CD8-positive, alpha-beta memory T cell (primary cell): ENCODE measurements at regions not wholly inside any gene's neighbourhood (a gene's known extent, or its start where the extent isn't known, plus 50 kb on each side); places are given as distances from the start of the nearest gene placed in this dataset.

Source experiments
- CTCF ChIA-PET: fragments of 350-600 bp; sonication (Branson Sonifier 250); formaldehyde crosslinking; loops from one replicate; lab custom pipeline; 2021; ENCODE audit warnings: antibody characterized with exemption; lab: Charles Lee
- POLR2A ChIA-PET: fragments of 350-600 bp; sonication (Branson Sonifier 250); formaldehyde crosslinking; loops from one replicate; lab custom pipeline; 2021; ENCODE audit warnings: antibody characterized with exemption; lab: Charles Lee
- DNase-seq, 5 donors: peaks; one replicate each; pipeline versions ENCODE4 v3.0.0 to v3.0.0-alpha.2; 2020 to 2022; ENCODE audit warnings: mixed read lengths in 1 of 5
- H3K27ac ChIP-seq: one replicate; pipeline ENCODE4 v1.7.0; 2013; ENCODE audit warnings: low read depth, mild to moderate bottlenecking, low read length, moderate library complexity
- H3K27me3 ChIP-seq: 2 replicates; pipeline ENCODE4 v1.7.0; 2013; ENCODE audit warnings: low read length, mild to moderate bottlenecking; ENCODE audit not compliant: insufficient read depth, poor library complexity, severe bottlenecking
- H3K36me3 ChIP-seq: 2 replicates; pipeline ENCODE4 v1.7.0; 2013; ENCODE audit warnings: mild to moderate bottlenecking, low read length, moderate library complexity; ENCODE audit not compliant: insufficient read depth
- H3K4me1 ChIP-seq: 2 replicates; pipeline ENCODE4 v1.7.0; 2013; ENCODE audit warnings: mild to moderate bottlenecking, low read length, moderate library complexity; ENCODE audit not compliant: insufficient read depth
- H3K4me3 ChIP-seq: 2 replicates; pipeline ENCODE4 v1.7.0; 2013; ENCODE audit warnings: mild to moderate bottlenecking, low read length
- H3K9me3 ChIP-seq: 2 replicates; pipeline ENCODE4 v1.7.0; 2013; ENCODE audit warnings: mild to moderate bottlenecking, low read length
- H3K27ac Mint-ChIP-seq, 8 donors: one replicate each; pipeline ENCODE4 v1.8.0; 2020 to 2021; ENCODE audit warnings: mixed read lengths in 8 of 8, mild to moderate bottlenecking in 6 of 8, inconsistent platforms in 3 of 8, moderate library complexity in 3 of 8
- H3K27me3 Mint-ChIP-seq, 2 donors: one replicate each; pipeline ENCODE4 v1.8.0; 2020 to 2021; ENCODE audit warnings: mixed read lengths in 2 of 2, mild to moderate bottlenecking in 1 of 2, moderate library complexity in 1 of 2
- H3K36me3 Mint-ChIP-seq, 3 donors: one replicate each; pipeline ENCODE4 v1.8.0; 2020 to 2021; ENCODE audit warnings: mixed read lengths in 3 of 3, inconsistent platforms in 1 of 3, mild to moderate bottlenecking in 1 of 3
- H3K4me1 Mint-ChIP-seq, 3 donors: one replicate each; pipeline ENCODE4 v1.8.0; 2020 to 2021; ENCODE audit warnings: mixed read lengths in 3 of 3, inconsistent platforms in 1 of 3, mild to moderate bottlenecking in 1 of 3
- H3K4me3 Mint-ChIP-seq, 7 donors: one replicate each; pipeline ENCODE4 v1.8.0; 2020 to 2021; ENCODE audit warnings: mixed read lengths in 7 of 7, mild to moderate bottlenecking in 6 of 7, moderate library complexity in 4 of 7, inconsistent platforms in 2 of 7
- H3K9me3 Mint-ChIP-seq, 5 donors: one replicate each; pipeline ENCODE4 v1.8.0; 2020 to 2022; ENCODE audit warnings: mixed read lengths in 5 of 5, mild to moderate bottlenecking in 3 of 5, moderate library complexity in 2 of 5, inconsistent platforms in 1 of 5

DNA sequence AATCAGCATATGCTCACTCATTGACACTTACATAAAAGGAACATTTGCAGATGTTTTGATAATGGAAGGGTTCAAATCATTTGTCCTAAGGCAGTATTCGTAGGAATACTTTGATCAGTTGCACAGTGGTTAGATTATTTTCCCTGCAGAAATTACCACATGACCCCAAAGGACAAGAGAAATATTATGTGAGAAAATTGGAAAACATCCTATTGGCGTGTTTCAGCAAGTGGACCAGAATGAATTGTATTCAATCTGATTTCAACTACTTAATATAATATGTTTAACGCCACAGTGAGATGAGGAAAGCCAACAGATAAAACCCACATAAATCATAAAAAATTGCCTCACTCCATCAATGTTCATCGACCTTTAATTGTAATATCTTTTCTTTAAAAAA lies 195.0 kb upstream of the MDFIC2 start:
- Histone ChIP-seq H3K36me3 (no peaks in the 10 kb centered on the region), H3K4me1 (no peaks in the 10 kb centered on the region), H3K4me3 (no peak overlapping the region), H3K9me3 (no peaks in the 10 kb centered on the region), H3K27ac (no peak overlapping the region), H3K27me3 (no peaks in the 10 kb centered on the region)
- no peak overlapping the region for H3K4me3 Mint-ChIP-seq
- no peak for DNase-seq
- no peaks in the 10 kb centered on the region for H3K36me3 Mint-ChIP-seq
- H3K27me3 Mint-ChIP-seq, result peaks cover 0 to 8% of the 10 kb centered on the region in 2 donors
- no peaks in the 10 kb centered on the region for H3K9me3 Mint-ChIP-seq
- POLR2A ChIA-PET, result no interaction called here
- H3K27ac Mint-ChIP-seq, result no peak overlapping the region
- H3K4me1 Mint-ChIP-seq, result no peaks in the 10 kb centered on the region
- CTCF ChIA-PET, result no interaction called here

DNA sequence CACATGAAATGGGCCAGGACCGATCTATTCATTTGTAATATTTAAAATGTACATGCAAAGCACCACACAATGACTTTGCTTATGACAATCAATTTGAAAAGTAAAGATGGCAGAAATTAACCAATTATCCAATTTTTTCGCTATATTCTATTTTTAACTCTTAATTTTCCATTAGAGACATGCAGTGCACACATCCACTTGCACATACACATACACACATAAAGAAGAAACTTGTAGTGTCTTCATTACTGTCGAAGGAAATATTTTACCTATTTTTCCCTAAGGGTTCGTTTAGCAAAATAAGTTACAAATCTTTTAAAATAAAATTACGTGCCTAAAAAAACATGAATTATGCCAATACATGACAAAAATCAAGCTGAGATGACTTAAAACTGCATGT lies 194.3 kb upstream of the MDFIC2 start:
- no peak for DNase-seq
- ChIA-PET CTCF (no interaction called here), POLR2A (no interaction called here)
- Mint-ChIP-seq H3K27me3 (peaks cover 4 to 8% of the 10 kb centered on the region in 2 donors), H3K4me3 (no peak overlapping the region), H3K36me3 (no peaks in the 10 kb centered on the region), H3K9me3 (peaks cover 0 to 1% (median 0%) of the 10 kb centered on the region in 5 donors), H3K4me1 (no peaks in the 10 kb centered on the region), H3K27ac (no peak overlapping the region)
- Histone ChIP-seq H3K27ac (no peak overlapping the region), H3K9me3 (no peaks in the 10 kb centered on the region), H3K4me1 (no peaks in the 10 kb centered on the region), H3K36me3 (no peaks in the 10 kb centered on the region), H3K27me3 (no peaks in the 10 kb centered on the region), H3K4me3 (no peak overlapping the region)

DNA sequence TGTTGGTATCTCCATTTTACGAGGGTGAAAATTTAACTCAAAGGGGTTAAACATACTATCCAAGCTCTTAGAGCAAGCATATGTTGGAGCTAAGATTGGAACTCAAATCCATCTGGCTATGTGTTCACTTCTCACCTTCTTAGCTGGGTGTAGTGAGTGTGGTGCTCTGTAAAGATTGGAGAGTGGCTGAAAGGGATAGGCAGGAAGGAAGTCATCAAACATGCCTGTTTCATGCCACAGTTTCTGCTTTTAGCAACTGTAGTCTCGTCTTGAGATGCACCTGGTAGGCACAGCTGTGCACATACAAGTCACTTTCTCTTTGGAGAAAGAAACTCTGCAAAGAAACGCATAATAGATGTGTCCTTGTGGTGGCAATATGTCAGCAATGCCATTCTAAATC lies 189.1 kb upstream of the MDFIC2 start:
- Histone ChIP-seq H3K27ac (no peak overlapping the region), H3K36me3 (no peaks in the 10 kb centered on the region), H3K4me1 (no peaks in the 10 kb centered on the region), H3K9me3 (no peaks in the 10 kb centered on the region), H3K27me3 (no peaks in the 10 kb centered on the region), H3K4me3 (no peak overlapping the region)
- no peak overlapping the region for H3K4me3 Mint-ChIP-seq
- POLR2A ChIA-PET, result no interaction called here
- no peak for DNase-seq
- H3K36me3 Mint-ChIP-seq, result no peaks in the 10 kb centered on the region
- CTCF ChIA-PET, result no interaction called here
- H3K27me3 Mint-ChIP-seq, result peaks cover 10 to 17% of the 10 kb centered on the region in 2 donors
- no peaks in the 10 kb centered on the region for H3K4me1 Mint-ChIP-seq
- H3K27ac Mint-ChIP-seq, result no peak overlapping the region
- peaks cover 0 to 1% (median 0%) of the 10 kb centered on the region in 5 donors for H3K9me3 Mint-ChIP-seq

DNA sequence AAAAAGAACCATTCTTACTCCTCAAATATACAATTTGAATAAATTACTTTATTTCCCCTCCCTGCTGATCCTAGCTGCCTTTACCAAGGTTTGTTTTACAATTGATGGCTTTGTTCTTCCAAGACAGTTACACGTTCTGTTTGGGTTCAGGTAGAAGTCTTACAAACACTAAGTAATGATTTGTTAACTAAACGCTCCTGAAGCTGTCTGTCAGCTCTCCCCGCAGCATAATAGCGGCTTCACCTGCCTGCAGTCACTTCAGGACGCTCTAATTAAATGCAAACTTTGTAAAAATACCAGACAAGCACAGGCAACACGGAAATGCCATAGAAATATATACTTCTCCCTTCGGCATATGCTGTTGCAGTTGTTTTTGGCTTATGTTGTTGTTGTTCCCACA lies 176.4 kb upstream of the MDFIC2 start:
- Mint-ChIP-seq H3K36me3 (peaks cover 0 to 2% (median 0%) of the 10 kb centered on the region in 3 donors), H3K4me1 (no peaks in the 10 kb centered on the region), H3K27ac (no peak overlapping the region), H3K4me3 (no peak overlapping the region), H3K27me3 (peaks cover 0 to 14% of the 10 kb centered on the region in 2 donors), H3K9me3 (peaks cover 0 to 3% (median 0%) of the 10 kb centered on the region in 5 donors)
- no peaks in the 10 kb centered on the region for H3K36me3 ChIP-seq
- DNase-seq, result no peak
- H3K4me1 ChIP-seq, result no peaks in the 10 kb centered on the region
- no peak overlapping the region for H3K27ac ChIP-seq
- no peaks in the 10 kb centered on the region for H3K27me3 ChIP-seq
- ChIA-PET CTCF (no interaction called here), POLR2A (no interaction called here)
- no peak overlapping the region for H3K4me3 ChIP-seq
- no peaks in the 10 kb centered on the region for H3K9me3 ChIP-seq

DNA sequence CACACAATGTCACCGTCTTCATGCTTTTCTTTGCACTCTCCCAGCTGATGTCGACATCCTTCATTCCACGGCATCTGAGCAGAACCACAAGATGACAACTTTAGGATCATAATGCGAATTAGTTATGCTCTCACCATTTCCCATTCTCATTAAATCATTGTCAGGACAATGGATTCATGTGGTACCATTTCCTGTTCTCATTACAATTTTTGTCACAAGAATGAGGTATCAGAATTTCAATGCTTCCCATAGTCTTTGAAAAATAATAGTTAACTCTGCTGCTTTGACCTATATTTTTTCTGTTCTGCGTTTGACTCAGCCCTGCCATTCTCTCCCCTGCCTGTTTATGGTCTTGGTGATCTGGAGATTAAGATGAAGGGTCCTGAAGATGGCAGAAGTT lies 175.7 kb upstream of the MDFIC2 start:
- Histone ChIP-seq H3K4me3 (no peak overlapping the region), H3K4me1 (no peaks in the 10 kb centered on the region), H3K27ac (no peak overlapping the region), H3K27me3 (no peaks in the 10 kb centered on the region), H3K9me3 (no peaks in the 10 kb centered on the region), H3K36me3 (no peaks in the 10 kb centered on the region)
- Mint-ChIP-seq H3K36me3 (peaks cover 0 to 2% (median 0%) of the 10 kb centered on the region in 3 donors), H3K27ac (no peak overlapping the region), H3K9me3 (peaks cover 0 to 3% (median 0%) of the 10 kb centered on the region in 5 donors), H3K4me3 (no peak overlapping the region), H3K27me3 (peaks cover 0 to 13% of the 10 kb centered on the region in 2 donors), H3K4me1 (no peaks in the 10 kb centered on the region)
- ChIA-PET CTCF (no interaction called here), POLR2A (no interaction called here)
- no peak for DNase-seq

DNA sequence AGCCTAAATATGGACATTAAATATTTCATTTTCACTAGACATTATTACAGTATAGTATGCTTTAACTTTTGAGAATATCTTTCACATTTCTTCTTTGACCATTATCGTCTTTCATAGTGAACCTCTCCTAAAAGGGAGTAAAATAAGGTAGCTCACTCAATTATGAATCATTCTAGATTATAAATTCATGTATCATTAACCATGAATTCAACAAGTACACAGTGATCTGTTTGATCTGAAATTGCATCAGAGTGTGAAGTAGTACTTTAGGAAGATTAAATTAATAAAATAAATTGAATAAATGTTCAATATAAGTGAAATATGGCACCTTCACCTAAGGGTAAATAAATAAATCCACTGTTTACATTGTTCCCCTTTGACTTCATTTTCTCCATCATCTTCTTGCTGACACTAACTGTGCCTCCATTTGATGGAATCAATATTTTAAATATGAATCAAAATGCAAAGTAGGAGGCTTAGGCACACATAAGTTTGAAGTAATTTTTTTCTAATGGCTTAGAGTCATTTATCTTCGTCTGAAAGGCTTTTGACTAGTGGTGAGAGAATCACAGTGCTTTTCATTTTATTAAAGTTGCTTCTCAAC lies 174.1 kb upstream of the MDFIC2 start:
- peaks cover 0 to 2% (median 0%) of the 10 kb centered on the region in 3 donors for H3K36me3 Mint-ChIP-seq
- Histone ChIP-seq H3K36me3 (no peaks in the 10 kb centered on the region), H3K9me3 (no peaks in the 10 kb centered on the region), H3K4me3 (no peak overlapping the region), H3K27me3 (no peaks in the 10 kb centered on the region), H3K27ac (no peak overlapping the region), H3K4me1 (no peaks in the 10 kb centered on the region)
- H3K4me3 Mint-ChIP-seq, result no peak overlapping the region
- POLR2A ChIA-PET, result no interaction called here
- H3K4me1 Mint-ChIP-seq, result no peaks in the 10 kb centered on the region
- DNase-seq, result no peak
- H3K9me3 Mint-ChIP-seq, result peaks cover 0 to 4% (median 0%) of the 10 kb centered on the region in 5 donors
- CTCF ChIA-PET, result no interaction called here
- peaks cover 0 to 10% of the 10 kb centered on the region in 2 donors for H3K27me3 Mint-ChIP-seq
- no peak overlapping the region for H3K27ac Mint-ChIP-seq

DNA sequence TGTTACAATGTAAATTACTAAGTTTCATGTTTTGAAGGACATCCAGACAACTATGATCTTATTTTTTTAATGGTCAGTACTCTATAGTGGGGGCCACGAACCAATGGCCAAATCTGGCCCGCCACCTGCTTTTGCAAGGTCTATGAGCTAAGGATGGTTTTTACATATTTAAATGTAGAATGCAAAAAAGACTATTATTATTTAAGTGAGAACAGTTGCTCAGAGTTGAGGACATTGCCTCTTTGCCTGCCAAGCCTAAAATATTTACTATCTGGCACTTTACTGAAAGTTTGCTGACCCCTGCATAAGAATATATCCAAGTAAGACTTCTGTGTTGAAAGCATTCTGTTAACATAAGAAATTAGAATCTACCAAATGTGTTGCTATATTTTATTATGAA lies 163.7 kb upstream of the MDFIC2 start:
- DNase-seq, result no peak
- no peak overlapping the region for H3K27ac Mint-ChIP-seq

DNA sequence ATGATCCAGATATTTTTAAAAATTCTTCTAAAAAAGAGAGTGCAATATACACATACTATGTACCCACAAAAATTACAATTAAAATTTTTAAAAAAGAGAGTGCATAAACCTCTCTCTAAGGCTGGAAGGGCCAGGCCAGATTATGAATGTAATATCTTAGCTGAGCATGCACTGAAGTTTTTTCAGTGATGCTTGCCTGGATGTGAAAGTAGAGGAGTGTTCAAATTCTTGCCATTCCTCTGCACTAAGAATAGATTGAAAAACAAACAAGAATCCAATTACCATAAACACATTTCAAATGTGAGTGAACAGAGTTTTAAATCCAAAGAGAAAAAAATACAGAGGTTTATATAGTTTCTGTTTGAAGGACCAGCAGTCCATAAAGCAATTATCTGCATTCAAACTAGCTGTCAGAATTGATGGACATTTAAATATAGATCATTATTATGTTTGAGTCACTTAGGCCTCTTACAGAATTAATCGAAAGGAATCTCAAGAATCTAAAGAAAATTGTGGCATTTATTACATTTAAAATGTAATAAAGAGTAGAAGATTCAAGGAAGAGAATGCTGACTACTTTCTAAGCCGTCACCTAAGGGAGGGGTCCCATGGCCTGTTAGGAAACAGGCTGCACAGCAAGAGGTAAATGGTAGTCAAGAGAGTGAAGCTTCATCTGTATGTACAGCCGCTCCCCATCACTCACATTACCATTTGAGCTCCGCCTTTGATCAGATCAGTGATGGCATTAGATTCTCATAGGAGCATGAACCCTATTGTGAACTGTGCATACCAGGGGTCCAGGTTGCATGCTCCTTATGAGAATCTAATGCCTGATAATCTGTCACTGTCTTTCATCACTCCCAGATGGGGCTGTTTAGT lies 159.3 kb upstream of the MDFIC2 start:
- Histone ChIP-seq H3K36me3 (no peaks in the 10 kb centered on the region), H3K27ac (no peak overlapping the region), H3K4me3 (no peak overlapping the region), H3K9me3 (no peaks in the 10 kb centered on the region), H3K27me3 (no peaks in the 10 kb centered on the region), H3K4me1 (no peaks in the 10 kb centered on the region)
- CTCF ChIA-PET, result no interaction called here
- Mint-ChIP-seq H3K4me1 (no peaks in the 10 kb centered on the region), H3K9me3 (no peaks in the 10 kb centered on the region), H3K27ac (no peak overlapping the region), H3K4me3 (no peak overlapping the region), H3K27me3 (peaks cover 0 to 8% of the 10 kb centered on the region in 2 donors), H3K36me3 (no peaks in the 10 kb centered on the region)
- POLR2A ChIA-PET, result no interaction called here
- no peak for DNase-seq

More for the DNA sequence above, 163.7 kb upstream of the MDFIC2 start:
- Mint-ChIP-seq H3K36me3 (no peaks in the 10 kb centered on the region), H3K9me3 (peaks cover 3 to 15% (median 6%) of the 10 kb centered on the region in 5 donors), H3K4me1 (no peaks in the 10 kb centered on the region), H3K4me3 (no peak overlapping the region), H3K27me3 (peaks cover 1 to 14% of the 10 kb centered on the region in 2 donors)
- Histone ChIP-seq H3K4me1 (no peaks in the 10 kb centered on the region), H3K36me3 (no peaks in the 10 kb centered on the region), H3K27me3 (no peaks in the 10 kb centered on the region), H3K9me3 (no peaks in the 10 kb centered on the region), H3K27ac (no peak overlapping the region), H3K4me3 (no peak overlapping the region)
- ChIA-PET CTCF (no interaction called here), POLR2A (no interaction called here)
